Loucy (cell line): ENCODE measurements at regions not wholly inside any gene's neighbourhood (a gene's known extent, or its start where the extent isn't known, plus 50 kb on each side); places are given as distances from the start of the nearest gene placed in this dataset.

Experiments
- CTCF ChIP-seq: fragments of 200-600 bp; sonication (generic); conservative IDR thresholded peaks from 2 replicates; pipeline ENCODE4 v1.5.1; 2014; ENCODE audit warnings: mild to moderate bottlenecking, antibody characterized with exemption, low read length
- EZH2phosphoT487 ChIP-seq: fragments of 200-600 bp; IDR thresholded peaks from 2 replicates; pipeline ENCODE4 v1.6.1; 2018; ENCODE audit warnings: antibody characterized with exemption, mild to moderate bottlenecking, moderate library complexity, borderline replicate concordance

DNA sequence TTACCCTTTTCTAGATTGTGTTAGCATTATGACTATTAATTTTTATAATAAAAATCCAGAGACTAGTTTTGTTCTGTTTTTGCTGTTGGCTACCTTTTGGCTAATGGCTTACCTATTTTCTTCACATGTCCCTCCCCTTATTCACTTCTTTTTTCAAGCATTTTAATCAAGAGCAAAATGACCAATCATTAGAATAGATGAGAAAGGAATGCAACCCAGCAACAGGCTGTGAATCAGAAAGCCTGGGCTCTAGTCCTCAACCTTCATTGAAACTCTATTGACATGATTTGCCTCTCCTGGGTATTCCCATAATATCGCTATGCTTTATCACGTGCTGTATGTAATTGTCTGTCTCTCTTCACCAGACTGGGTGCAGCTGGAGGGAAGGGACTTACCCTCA, 370.1 kb downstream of the IRS1 start:
- TF ChIP-seq CTCF (no peak), EZH2phosphoT487 (no peak)
